ENCODE measurements at regions not wholly inside any gene's neighbourhood (a gene's known extent, or its start where the extent isn't known, plus 50 kb on each side); places are given as distances from the start of the nearest gene placed in this dataset.
"Not testable (repeated sequence)": the region's sequence is repeated elsewhere in the genome, so short reads cannot be mapped to it uniquely, and the experiment has no call there.

GRCh38 chr10:91745090-91745831 lies 53.0 kb upstream of the TNKS2 start:
- CTCF ChIA-PET: no interaction called here

GRCh38 chr10:91743465-91743864 lies 54.8 kb upstream of the TNKS2 start:
- H3K27ac Mint-ChIP-seq: no peak overlapping the region
- DNase-seq: no peak
- no peak overlapping the region for H3K4me3 Mint-ChIP-seq
- ChIA-PET CTCF (interaction anchor here (0.6 kb wide), 1 partner anchor 493 kb away, joined by 3 read pairs; no protein-coding TSS in a partner anchor), POLR2A (interaction anchor here (0.5 kb wide), 1 partner anchor 575 kb away, joined by 3 read pairs; no protein-coding TSS in a partner anchor)
- H3K4me1 Mint-ChIP-seq: no peaks in the 10 kb centered on the region
- H3K36me3 Mint-ChIP-seq (ENCODE audit: low read depth): no peaks in the 10 kb centered on the region
- peaks cover 44% of the 10 kb centered on the region for H3K27me3 Mint-ChIP-seq
- H3K9me3 Mint-ChIP-seq: no peaks in the 10 kb centered on the region

More at GRCh38 chr10:91745090-91745831, 53.0 kb upstream of the TNKS2 start:
- Mint-ChIP-seq H3K4me1 (no peaks in the 10 kb centered on the region), H3K27ac (no peak overlapping the region), H3K9me3 (no peaks in the 10 kb centered on the region), H3K36me3 (ENCODE audit: low read depth) (no peaks in the 10 kb centered on the region), H3K27me3 (peaks cover 30% of the 10 kb centered on the region), H3K4me3 (no peak overlapping the region)
- POLR2A ChIA-PET: no interaction called here
- no peak for DNase-seq

- POLR2A ChIA-PET: no interaction called here
- no peak for DNase-seq
- H3K27me3 Mint-ChIP-seq: peaks cover 56% of the 10 kb centered on the region
Observed at GRCh38 chr10:91742229-91742628, 56.0 kb upstream of the TNKS2 start.

GRCh38 chr10:91741356-91741755 lies 56.9 kb upstream of the TNKS2 start:
- Mint-ChIP-seq H3K27me3 (peaks cover 65% of the 10 kb centered on the region), H3K4me3 (no peak overlapping the region), H3K36me3 (ENCODE audit: low read depth) (no peaks in the 10 kb centered on the region), H3K4me1 (no peaks in the 10 kb centered on the region), H3K27ac (no peak overlapping the region), H3K9me3 (no peaks in the 10 kb centered on the region)
- CTCF ChIA-PET: interaction anchor here (0.6 kb wide), 1 partner anchor 853 kb away, joined by 4 read pairs; no protein-coding TSS in a partner anchor
- DNase-seq: no peak
- POLR2A ChIA-PET: no interaction called here

More at GRCh38 chr10:91742229-91742628, 56.0 kb upstream of the TNKS2 start:
- Mint-ChIP-seq H3K4me1 (no peaks in the 10 kb centered on the region), H3K9me3 (no peaks in the 10 kb centered on the region), H3K4me3 (no peak overlapping the region), H3K27ac (no peak overlapping the region), H3K36me3 (ENCODE audit: low read depth) (no peaks in the 10 kb centered on the region)
- CTCF ChIA-PET: no interaction called here

GRCh38 chr10:91740353-91740924 lies 57.8 kb upstream of the TNKS2 start:
- Mint-ChIP-seq H3K9me3 (no peaks in the 10 kb centered on the region), H3K27me3 (peaks cover 72% of the 10 kb centered on the region), H3K36me3 (ENCODE audit: low read depth) (no peaks in the 10 kb centered on the region), H3K4me1 (no peaks in the 10 kb centered on the region), H3K27ac (no peak overlapping the region), H3K4me3 (no peak overlapping the region)
- POLR2A ChIA-PET: no interaction called here
- CTCF ChIA-PET: no interaction called here
- no peak for DNase-seq

GRCh38 chr10:91732265-91732664 lies 66.0 kb upstream of the TNKS2 start:
- POLR2A ChIA-PET; CTCF ChIA-PET; DNase-seq; H3K36me3 Mint-ChIP-seq (ENCODE audit: low read depth); H3K4me1 Mint-ChIP-seq; H3K27ac Mint-ChIP-seq; H3K9me3 Mint-ChIP-seq; H3K4me3 Mint-ChIP-seq: not testable (repeated sequence)
- H3K27me3 Mint-ChIP-seq: peaks cover 41% of the 10 kb centered on the region

GRCh38 chr10:91729339-91729738 lies 68.9 kb upstream of the TNKS2 start:
- POLR2A ChIA-PET; CTCF ChIA-PET; H3K4me3 Mint-ChIP-seq; DNase-seq; H3K4me1 Mint-ChIP-seq; H3K27ac Mint-ChIP-seq; H3K36me3 Mint-ChIP-seq (ENCODE audit: low read depth); H3K9me3 Mint-ChIP-seq: not testable (repeated sequence)
- peaks cover 18% of the 10 kb centered on the region for H3K27me3 Mint-ChIP-seq

GRCh38 chr10:91726355-91726754 lies 71.9 kb upstream of the TNKS2 start:
- Mint-ChIP-seq H3K36me3 (ENCODE audit: low read depth) (no peaks in the 10 kb centered on the region), H3K4me1 (no peaks in the 10 kb centered on the region), H3K27me3 (peaks cover 8% of the 10 kb centered on the region), H3K27ac (no peak overlapping the region), H3K4me3 (no peak overlapping the region), H3K9me3 (no peaks in the 10 kb centered on the region)
- ChIA-PET CTCF (interaction anchor here (0.9 kb wide), 1 partner anchor 32 kb away, joined by 3 read pairs; no protein-coding TSS in a partner anchor), POLR2A (no interaction called here)
- DNase-seq: no peak

- CTCF ChIA-PET: no interaction called here
- no peaks in the 10 kb centered on the region for H3K4me1 Mint-ChIP-seq
- H3K4me3 Mint-ChIP-seq: no peak overlapping the region
- no peak for DNase-seq
- H3K27ac Mint-ChIP-seq: no peak overlapping the region
- H3K9me3 Mint-ChIP-seq: no peaks in the 10 kb centered on the region
- H3K27me3 Mint-ChIP-seq: peaks cover 14% of the 10 kb centered on the region
- no peaks in the 10 kb centered on the region for H3K36me3 Mint-ChIP-seq (ENCODE audit: low read depth)
- POLR2A ChIA-PET: no interaction called here
Observed at GRCh38 chr10:91724933-91725332, 73.3 kb upstream of the TNKS2 start.

GRCh38 chr10:91713461-91714072 lies 80.7 kb upstream of the PPP1R3C start:
- Mint-ChIP-seq H3K4me1 (no peaks in the 10 kb centered on the region), H3K9me3 (no peaks in the 10 kb centered on the region), H3K4me3 (no peak overlapping the region), H3K27me3 (peaks cover 21% of the 10 kb centered on the region), H3K27ac (no peak overlapping the region), H3K36me3 (ENCODE audit: low read depth) (no peaks in the 10 kb centered on the region)
- POLR2A ChIA-PET: no interaction called here
- CTCF ChIA-PET: interaction anchor here (1.7 kb wide), 1 partner anchor 19 kb away, joined by 3 read pairs; no protein-coding TSS in a partner anchor
- no peak for DNase-seq

- Mint-ChIP-seq H3K27ac (no peak overlapping the region), H3K4me3 (no peak overlapping the region), H3K36me3 (ENCODE audit: low read depth) (no peaks in the 10 kb centered on the region), H3K9me3 (no peaks in the 10 kb centered on the region), H3K27me3 (peaks cover 23% of the 10 kb centered on the region), H3K4me1 (no peaks in the 10 kb centered on the region)
- ChIA-PET CTCF (no interaction called here), POLR2A (interaction anchor here (0.6 kb wide), 1 partner anchor 46 kb away, joined by 4 read pairs; no protein-coding TSS in a partner anchor)
- DNase-seq: no peak
Observed at GRCh38 chr10:91711885-91712680, 79.2 kb upstream of the PPP1R3C start.

- H3K9me3 Mint-ChIP-seq: no peaks in the 10 kb centered on the region
- H3K27me3 Mint-ChIP-seq: peaks cover 22% of the 10 kb centered on the region
- H3K36me3 Mint-ChIP-seq (ENCODE audit: low read depth): no peaks in the 10 kb centered on the region
- no peak for DNase-seq
- H3K4me3 Mint-ChIP-seq: no peak overlapping the region
- no peaks in the 10 kb centered on the region for H3K4me1 Mint-ChIP-seq
- no peak overlapping the region for H3K27ac Mint-ChIP-seq
- POLR2A ChIA-PET: no interaction called here
- CTCF ChIA-PET: no interaction called here
Observed at GRCh38 chr10:91709394-91709798, 76.5 kb upstream of the PPP1R3C start.

All from activated CD4-positive, alpha-beta memory T cell treated with anti-CD3 and anti-CD28 coated beads, Interleukin-2, amount 10 ng/mL, durations not matched to agents 7 days and 5 days (primary cell).